ENCODE measurements at regions not wholly inside any gene's neighbourhood (a gene's known extent, or its start where the extent isn't known, plus 50 kb on each side); places are given as distances from the start of the nearest gene placed in this dataset.
"Not testable (repeated sequence)": the region's sequence is repeated elsewhere in the genome, so short reads cannot be mapped to it uniquely, and the experiment has no call there.

DNA sequence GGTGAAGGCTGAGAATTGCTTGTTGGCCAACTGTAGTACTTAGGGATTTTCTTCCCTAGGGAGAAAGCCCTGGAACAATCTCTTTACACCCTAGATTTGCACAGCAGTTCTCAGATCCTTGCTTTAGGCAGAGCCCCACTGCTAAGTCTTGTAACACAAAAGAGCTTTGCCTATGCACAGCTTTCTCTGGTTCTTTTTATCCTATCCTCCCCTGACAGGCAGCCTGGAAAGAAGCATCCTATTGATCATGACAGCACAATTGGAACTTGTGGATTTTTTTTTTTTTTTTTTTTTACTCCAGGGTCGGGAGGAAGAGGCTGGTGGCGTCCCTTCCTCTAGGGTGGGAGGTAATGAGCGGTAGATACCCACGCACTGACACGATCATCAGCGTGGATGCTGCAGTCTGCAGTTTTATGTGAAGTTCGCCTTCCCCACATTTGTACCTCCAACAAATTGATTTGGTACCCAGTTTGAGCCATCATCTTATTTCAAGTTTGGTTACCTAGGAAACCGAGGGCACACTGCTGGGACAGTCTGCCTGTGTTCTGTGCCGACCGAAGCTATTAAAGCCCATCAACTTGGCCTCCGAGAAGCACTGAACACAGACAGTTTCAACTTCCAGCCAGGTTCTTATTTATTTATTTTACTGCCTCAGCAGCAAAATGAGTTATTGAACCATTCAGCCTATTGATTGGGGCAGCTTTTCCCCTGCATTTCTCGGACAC lies 110.1 kb downstream of the NRN1 start:
- no peak for DNase-seq (ENCODE audit: low read depth)

DNA sequence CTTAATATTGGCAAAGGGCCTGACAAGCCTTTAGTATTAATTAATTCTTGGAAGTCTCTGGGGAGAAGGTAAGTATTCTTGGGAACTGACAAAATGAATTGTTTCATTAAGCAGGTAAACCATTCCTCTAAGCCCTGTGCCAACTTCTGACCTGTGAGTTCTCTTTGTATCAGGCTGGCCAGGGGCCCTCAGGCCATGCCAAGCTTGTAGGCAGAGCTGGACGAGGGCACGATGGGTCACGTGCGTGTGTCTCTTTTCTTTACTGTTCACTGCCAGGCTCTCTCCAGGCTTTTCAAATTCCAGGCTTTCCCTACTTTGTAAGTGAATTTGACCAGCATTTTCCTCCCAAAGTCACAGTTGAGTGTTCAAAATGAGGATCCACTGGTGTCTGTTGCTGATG lies 112.4 kb downstream of the NRN1 start:
- no peak for DNase-seq (ENCODE audit: low read depth)

- no peak for DNase-seq (ENCODE audit: low read depth)
These were observed 113.4 kb downstream of the NRN1 start for GRCh38 chr6:5893295-5893694.

DNA sequence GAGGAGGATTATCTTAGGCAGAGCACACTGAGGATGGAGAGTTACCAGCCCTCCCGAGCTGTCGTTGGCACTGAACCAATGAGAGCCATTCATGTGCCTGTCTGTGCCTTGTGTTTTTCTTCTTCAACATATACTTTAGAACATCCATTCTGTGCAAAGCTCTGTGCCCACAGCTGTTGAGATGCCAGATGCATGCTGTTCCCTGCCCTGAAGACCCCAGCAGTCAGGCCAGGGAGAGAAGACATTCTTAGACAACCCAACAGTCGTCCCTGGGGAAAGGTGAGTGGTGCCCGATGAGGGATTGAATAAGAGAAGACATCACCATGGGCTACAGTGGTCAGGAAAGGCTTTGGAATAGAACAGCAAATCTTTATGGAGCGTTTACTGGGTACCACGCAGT lies 114.1 kb downstream of the NRN1 start:
- DNase-seq (ENCODE audit: low read depth), result no peak

GRCh38 chr6:5878792-5879191 lies 127.9 kb downstream of the NRN1 start:
- no peak for DNase-seq (ENCODE audit: low read depth)

DNA sequence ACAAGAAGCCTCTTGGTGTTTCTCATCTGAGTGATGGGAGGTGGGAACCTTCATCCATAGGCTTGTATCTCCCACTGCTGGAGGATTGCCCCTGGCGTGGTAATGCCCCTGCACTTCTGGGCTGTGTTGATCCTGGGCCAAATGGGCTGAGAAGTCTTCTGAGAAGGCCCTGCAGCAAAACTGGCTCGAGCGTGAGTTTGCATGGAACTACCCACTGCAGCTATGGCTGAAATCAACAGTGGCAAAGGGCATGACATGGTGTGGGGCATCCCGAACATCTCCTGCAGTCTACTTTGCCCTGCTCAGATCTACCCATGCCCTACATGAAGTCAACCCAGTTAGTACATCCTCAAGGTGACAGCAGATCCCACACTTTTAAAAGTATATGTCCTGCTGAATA lies 130.6 kb downstream of the NRN1 start:
- DNase-seq (ENCODE audit: low read depth), result no peak

DNA sequence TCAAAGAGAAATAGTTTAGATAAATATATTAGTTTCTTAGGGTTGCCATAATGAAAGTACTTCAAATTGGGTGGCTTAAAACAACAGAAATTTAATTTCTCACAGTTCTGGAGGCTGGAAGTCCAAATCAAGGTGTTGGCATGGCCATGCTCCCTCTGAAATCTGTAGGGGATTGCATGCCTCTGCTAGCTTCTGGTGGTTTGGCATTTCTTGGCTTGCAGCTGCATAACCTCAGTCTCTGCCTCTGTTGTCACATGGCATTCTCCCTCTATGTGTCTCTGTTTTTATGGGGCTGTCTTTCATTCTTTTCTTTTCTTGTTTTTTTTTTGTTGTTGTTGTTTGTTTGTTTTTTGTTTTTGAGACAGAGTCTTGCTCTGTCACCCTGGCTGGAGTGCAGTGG lies 132.7 kb downstream of the NRN1 start:
- DNase-seq (ENCODE audit: low read depth), result not testable (repeated sequence)

DNA sequence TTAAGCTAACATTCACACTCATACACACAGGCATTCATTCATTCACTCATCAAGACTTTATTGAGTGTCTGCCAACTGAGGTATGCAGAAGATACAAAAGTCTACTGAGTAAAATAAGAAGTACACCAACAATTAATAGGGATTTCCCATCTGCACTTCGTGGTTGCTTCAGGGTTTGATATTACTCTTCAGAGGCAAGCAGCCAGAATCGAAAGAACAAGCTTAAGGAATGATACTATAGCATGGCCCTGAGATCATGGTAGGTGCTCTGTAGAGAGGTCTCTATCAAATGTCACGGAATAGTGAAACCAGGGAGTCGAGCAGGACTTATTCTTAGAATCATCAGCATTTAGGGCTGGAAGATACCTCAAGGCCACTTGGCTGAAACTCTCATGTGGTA lies 135.4 kb downstream of the NRN1 start:
- no peak for DNase-seq (ENCODE audit: low read depth)

DNA sequence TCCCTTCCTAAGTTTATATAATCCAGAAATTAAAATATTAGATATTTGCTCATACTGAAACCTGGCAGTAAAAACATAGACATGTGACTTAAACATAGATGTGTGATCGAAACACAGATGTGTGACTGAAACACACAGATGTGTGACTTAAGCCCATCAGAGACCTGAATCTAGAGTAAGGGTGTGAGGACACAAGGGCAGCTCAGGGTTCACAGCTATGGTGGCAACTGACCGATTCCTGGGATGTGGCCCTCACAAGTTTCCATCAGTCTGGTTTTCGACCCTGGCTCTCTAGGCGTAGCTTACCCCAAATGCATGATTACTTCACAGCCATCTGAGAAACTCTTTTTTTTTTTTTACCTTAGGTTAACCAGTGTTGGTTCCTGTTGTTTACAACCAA lies 137.0 kb downstream of the NRN1 start:
- DNase-seq (ENCODE audit: low read depth), result no peak

- no peak for DNase-seq (ENCODE audit: low read depth)
These were observed 137.5 kb downstream of the NRN1 start for GRCh38 chr6:5869261-5869660.

- no peak for DNase-seq (ENCODE audit: low read depth)
These were observed 140.1 kb downstream of the NRN1 start for GRCh38 chr6:5866547-5867051.

- no peak for DNase-seq (ENCODE audit: low read depth)
These were observed 141.2 kb downstream of the NRN1 start for GRCh38 chr6:5865506-5866031.

- no peak for DNase-seq (ENCODE audit: low read depth)
These were observed 145.9 kb downstream of the NRN1 start for GRCh38 chr6:5860849-5861248.

DNA sequence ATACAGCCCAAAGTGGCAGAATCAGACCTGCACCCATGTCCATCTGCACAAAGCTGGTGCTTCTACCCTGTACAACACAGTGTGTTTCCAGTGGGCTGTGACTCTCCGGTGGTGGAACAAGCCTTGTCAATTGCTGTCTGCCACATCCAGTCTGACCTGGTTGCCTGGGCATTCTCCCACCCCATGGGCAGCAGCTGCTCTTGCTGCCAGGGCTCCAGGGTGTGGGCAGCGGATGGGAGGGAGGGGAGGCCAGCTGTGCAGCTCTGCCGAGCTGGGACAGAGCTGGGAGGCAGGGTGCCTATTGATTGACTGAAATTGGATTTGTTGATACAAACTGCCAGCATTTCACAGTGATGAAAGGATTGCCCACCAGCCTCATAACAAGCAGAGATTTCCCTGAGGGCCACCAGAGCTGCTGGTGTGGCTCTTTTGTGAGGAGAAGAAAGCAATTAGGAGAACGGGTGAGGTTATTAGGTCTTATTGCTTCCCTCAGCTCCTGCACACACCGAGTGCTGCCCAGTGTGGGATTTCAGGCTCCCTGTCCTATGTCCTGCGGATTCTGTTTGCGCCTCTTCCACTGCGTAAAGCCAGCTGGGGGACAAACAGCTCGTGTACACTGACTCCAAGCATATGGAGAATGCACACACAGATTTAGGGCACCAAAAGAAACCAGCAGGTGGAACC lies 150.8 kb downstream of the NRN1 start:
- DNase-seq (ENCODE audit: low read depth), result no peak

DNA sequence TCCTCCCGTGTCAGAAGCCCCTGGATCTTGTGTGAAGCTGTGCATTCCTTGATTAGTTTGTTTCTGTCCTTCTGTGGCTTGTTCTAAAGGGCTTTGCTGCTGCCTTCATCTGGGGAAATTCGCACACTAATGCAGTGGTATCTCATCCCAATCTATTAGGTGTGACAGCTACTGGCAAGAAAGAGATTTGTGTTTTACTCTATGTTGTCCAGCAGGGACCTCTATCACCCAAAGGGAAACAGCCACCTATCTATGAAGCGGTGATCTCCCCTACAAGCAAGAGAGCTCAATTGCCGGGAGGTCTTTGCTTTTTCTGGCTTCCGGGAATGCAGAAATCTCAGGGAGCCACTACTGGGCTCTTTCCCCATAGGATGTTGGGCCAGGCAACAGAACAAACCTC lies 151.8 kb downstream of the NRN1 start:
- DNase-seq (ENCODE audit: low read depth), result no peak

DNA sequence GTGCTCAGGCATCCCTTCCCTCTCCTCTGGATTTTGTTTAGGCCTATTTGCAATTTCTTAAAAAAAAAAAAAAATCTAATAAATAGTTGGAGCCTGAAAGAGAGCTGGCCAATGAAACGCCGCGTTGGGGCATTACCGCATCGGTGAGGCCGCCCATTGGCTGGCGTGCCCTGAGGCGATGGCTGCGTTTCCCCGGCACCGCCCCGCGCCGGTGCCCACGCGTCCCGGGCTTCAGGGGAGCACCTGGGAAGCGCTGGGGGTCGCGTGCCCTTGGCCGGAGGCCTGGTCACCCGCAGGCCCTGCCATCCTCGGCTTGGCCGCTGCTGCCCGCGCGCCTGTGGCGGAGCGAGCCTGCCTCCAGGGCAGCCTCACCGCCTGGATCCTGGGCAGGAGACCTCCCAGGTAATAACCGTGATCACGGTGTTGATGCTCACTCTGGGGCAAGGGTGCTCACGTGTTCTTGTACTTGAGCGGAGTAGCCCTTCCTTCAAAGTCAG lies 155.4 kb downstream of the NRN1 start:
- DNase-seq (ENCODE audit: low read depth), result peak; percentile 38

DNA sequence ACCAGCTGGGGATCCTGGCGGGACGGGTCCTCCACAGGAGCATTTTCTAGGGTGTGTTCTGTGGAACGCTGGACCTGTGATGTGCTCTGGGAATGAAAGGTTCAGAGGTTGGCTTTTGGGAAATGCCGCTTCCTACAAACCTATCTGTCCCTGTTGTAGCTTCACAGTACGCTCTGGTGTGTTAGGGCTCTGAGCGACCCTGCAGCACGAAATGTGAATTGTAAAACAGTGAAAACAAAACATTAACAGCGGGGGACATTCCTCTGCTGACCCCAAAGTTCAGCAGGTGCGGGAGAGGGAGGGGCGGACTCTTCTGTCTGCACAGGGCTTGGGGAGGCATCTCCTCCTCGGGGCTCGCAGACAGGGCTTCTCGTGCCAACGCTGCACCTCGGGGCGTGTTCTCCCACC lies 155.9 kb downstream of the NRN1 start:
- no peak for DNase-seq (ENCODE audit: low read depth)

- DNase-seq (ENCODE audit: low read depth), result no peak
These were observed 159.8 kb downstream of the NRN1 start for GRCh38 chr6:5846889-5847288.

DNA sequence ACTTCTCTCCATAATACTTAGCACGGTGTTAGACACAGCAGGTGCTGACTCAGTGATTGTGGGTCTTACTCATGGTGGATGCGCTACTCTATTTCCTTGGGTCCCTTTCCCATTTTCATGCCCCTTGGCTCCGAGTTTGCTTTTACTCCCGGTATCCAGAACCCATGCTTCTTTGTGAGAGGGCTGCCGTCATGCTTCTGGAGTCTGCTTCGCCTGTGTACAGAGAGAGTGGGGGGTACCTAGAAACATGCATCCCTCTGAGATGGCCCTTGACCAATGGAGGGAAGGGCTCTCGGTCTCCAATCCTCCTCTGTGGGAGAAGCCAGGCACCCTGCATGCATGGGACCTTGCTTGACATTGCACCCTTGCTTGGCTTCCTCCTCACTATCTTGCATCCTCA lies 160.4 kb downstream of the NRN1 start:
- no peak for DNase-seq (ENCODE audit: low read depth)

- DNase-seq (ENCODE audit: low read depth), result no peak
These were observed 163.6 kb downstream of the NRN1 start for GRCh38 chr6:5843078-5843477.

DNA sequence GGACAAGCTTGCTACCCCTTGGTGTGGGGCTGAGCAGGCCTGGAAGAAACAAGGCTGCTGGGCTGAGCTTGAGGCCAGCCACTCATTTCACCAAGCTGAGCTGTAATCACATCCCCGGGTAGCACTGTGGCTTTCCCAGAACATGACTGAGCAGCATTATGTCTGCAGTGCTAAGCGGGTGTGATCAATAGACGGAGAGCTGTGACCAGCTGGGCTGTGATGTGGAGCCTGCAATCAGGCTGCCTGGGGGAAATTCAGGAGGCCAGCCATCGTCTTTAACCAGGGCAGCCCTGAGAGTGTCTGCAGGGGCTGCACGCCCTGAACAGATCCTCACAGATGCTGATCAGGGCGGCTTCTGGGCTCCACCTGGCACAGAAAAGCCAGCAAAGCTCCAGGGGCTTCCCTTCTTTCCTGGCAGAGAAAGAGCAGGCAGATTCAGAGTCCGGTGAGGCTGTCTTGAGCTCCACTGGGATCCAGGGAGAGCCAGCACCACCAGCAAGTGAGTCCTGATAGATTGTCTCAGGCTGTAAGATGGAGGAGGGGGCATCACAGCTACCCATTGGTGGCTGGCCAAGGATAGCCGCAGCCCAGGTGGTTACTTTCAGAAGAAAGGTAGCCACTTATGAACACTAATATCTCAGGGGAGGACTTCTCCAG lies 165.9 kb downstream of the NRN1 start:
- DNase-seq (ENCODE audit: low read depth), result no peak

GRCh38 chr6:5838656-5839396 lies 167.9 kb downstream of the NRN1 start:
- DNase-seq (ENCODE audit: low read depth), result no peak

Measured in activated gamma-delta T cell treated with anti-CD3 and anti-CD28 coated beads, Interleukin-2, amount 50 U/mL, for 16 hours (primary cell).